Testis (tissue), 2 donors: ENCODE measurements at regions not wholly inside any gene's neighbourhood (a gene's known extent, or its start where the extent isn't known, plus 50 kb on each side); places are given as distances from the start of the nearest gene placed in this dataset.

ENCODE experiments used
- POLR2A ChIP-seq: fragments of 450-650 bp; IDR thresholded peaks from one replicate; pipeline ENCODE4 v1.6.1; 2017; ENCODE audit warnings: antibody characterized with exemption, mild to moderate bottlenecking, moderate library complexity
- TF ChIP-seq, protein P1 (sequence below), 3 experiments: fragments of 450-650 bp in 2 of 3; fragments of 200-600 bp in 1 of 3; sonication (generic) in 1 of 3; IDR thresholded peaks; one replicate each; pipeline ENCODE4 v1.5.1; 2016 to 2019; ENCODE audit warnings: antibody characterized with exemption in 3 of 3, mild to moderate bottlenecking in 2 of 3, moderate library complexity in 1 of 3

DNA sequence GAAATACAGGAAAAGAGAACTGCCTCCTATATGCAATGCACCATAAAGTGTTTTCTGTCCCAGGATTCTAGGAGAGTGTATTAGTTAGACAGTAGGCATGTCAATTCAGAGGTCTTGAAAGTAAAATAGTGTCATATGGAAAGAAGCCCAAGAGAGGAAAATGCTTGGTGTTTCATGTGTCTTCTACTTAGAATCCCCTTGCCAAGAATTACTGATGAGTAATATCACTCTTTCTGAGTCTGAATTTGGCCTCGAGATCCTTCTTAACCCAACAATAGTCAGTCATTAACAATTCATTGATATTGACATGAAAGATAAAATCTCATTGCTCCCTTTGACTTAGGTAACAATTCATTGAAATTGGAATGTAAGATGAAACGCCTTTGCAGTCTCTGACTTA, 972.2 kb downstream of the TTLL7 start:
- TF ChIP-seq, protein P1, sequence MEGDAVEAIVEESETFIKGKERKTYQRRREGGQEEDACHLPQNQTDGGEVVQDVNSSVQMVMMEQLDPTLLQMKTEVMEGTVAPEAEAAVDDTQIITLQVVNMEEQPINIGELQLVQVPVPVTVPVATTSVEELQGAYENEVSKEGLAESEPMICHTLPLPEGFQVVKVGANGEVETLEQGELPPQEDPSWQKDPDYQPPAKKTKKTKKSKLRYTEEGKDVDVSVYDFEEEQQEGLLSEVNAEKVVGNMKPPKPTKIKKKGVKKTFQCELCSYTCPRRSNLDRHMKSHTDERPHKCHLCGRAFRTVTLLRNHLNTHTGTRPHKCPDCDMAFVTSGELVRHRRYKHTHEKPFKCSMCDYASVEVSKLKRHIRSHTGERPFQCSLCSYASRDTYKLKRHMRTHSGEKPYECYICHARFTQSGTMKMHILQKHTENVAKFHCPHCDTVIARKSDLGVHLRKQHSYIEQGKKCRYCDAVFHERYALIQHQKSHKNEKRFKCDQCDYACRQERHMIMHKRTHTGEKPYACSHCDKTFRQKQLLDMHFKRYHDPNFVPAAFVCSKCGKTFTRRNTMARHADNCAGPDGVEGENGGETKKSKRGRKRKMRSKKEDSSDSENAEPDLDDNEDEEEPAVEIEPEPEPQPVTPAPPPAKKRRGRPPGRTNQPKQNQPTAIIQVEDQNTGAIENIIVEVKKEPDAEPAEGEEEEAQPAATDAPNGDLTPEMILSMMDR (IDR thresholded peaks at IDR 0.05): no peak
- TF ChIP-seq POLR2A: no peak
